ENCODE measurements at regions not wholly inside any gene's neighbourhood (a gene's known extent, or its start where the extent isn't known, plus 50 kb on each side); places are given as distances from the start of the nearest gene placed in this dataset.
"Not testable (repeated sequence)": the region's sequence is repeated elsewhere in the genome, so short reads cannot be mapped to it uniquely, and the experiment has no call there.

GRCh38 chr14:38973083-38973700, 129.8 kb downstream of the SEC23A start:
- DNase-seq (ENCODE audit: extremely low read depth in 1 of 2, low read depth in 1 of 2), result no peak

GRCh38 chr14:38972511-38972910, 130.5 kb downstream of the SEC23A start:
- DNase-seq (ENCODE audit: extremely low read depth in 1 of 2, low read depth in 1 of 2), result no peak

- no peak for DNase-seq (ENCODE audit: extremely low read depth in 1 of 2, low read depth in 1 of 2)
These were observed 131.6 kb downstream of the SEC23A start for GRCh38 chr14:38971258-38971921.

GRCh38 chr14:38964630-38965029, 138.4 kb downstream of the SEC23A start:
- no peak for DNase-seq (ENCODE audit: extremely low read depth in 1 of 2, low read depth in 1 of 2)

- DNase-seq (ENCODE audit: extremely low read depth in 1 of 2, low read depth in 1 of 2), result no peak
These were observed 142.0 kb downstream of the SEC23A start for GRCh38 chr14:38960946-38961531.

- DNase-seq (ENCODE audit: extremely low read depth in 1 of 2, low read depth in 1 of 2), result no peak
These were observed 144.0 kb downstream of the SEC23A start for GRCh38 chr14:38959021-38959420.

GRCh38 chr14:38958589-38958988, 144.4 kb downstream of the SEC23A start:
- no peak for DNase-seq (ENCODE audit: extremely low read depth in 1 of 2, low read depth in 1 of 2)

GRCh38 chr14:38951451-38951850, 151.6 kb downstream of the SEC23A start:
- DNase-seq (ENCODE audit: extremely low read depth in 1 of 2, low read depth in 1 of 2), result no peak

- no peak for DNase-seq (ENCODE audit: extremely low read depth in 1 of 2, low read depth in 1 of 2)
These were observed 152.4 kb downstream of the SEC23A start for GRCh38 chr14:38950676-38951075.

- no peak for DNase-seq (ENCODE audit: extremely low read depth in 1 of 2, low read depth in 1 of 2)
These were observed 154.5 kb downstream of the SEC23A start for GRCh38 chr14:38948576-38948975.

- DNase-seq (ENCODE audit: extremely low read depth in 1 of 2, low read depth in 1 of 2), result no peak
These were observed 154.9 kb downstream of the SEC23A start for GRCh38 chr14:38948171-38948570.

- no peak for DNase-seq (ENCODE audit: extremely low read depth in 1 of 2, low read depth in 1 of 2)
These were observed 155.7 kb downstream of the SEC23A start for GRCh38 chr14:38947343-38947742.

GRCh38 chr14:38944691-38945090, 158.3 kb downstream of the SEC23A start:
- no peak for DNase-seq (ENCODE audit: extremely low read depth in 1 of 2, low read depth in 1 of 2)

GRCh38 chr14:38941488-38941887, 161.5 kb downstream of the SEC23A start:
- no peak for DNase-seq (ENCODE audit: extremely low read depth in 1 of 2, low read depth in 1 of 2)

- DNase-seq (ENCODE audit: extremely low read depth in 1 of 2, low read depth in 1 of 2), result not testable (repeated sequence)
These were observed 170.4 kb downstream of the SEC23A start for GRCh38 chr14:38932653-38933000.

- DNase-seq (ENCODE audit: extremely low read depth in 1 of 2, low read depth in 1 of 2), result no peak
These were observed 170.9 kb downstream of the SEC23A start for GRCh38 chr14:38931969-38932652.

GRCh38 chr14:38930898-38931297, 172.1 kb downstream of the SEC23A start:
- no peak for DNase-seq (ENCODE audit: extremely low read depth in 1 of 2, low read depth in 1 of 2)

- DNase-seq (ENCODE audit: extremely low read depth in 1 of 2, low read depth in 1 of 2), result no peak
These were observed 173.0 kb downstream of the SEC23A start for GRCh38 chr14:38930022-38930421.

- no peak for DNase-seq (ENCODE audit: extremely low read depth in 1 of 2, low read depth in 1 of 2)
These were observed 173.6 kb downstream of the SEC23A start for GRCh38 chr14:38929416-38929815.

GRCh38 chr14:38921893-38922292, 181.1 kb downstream of the SEC23A start:
- DNase-seq (ENCODE audit: extremely low read depth in 1 of 2, low read depth in 1 of 2), result not testable (repeated sequence)

GRCh38 chr14:38915125-38915524, 187.9 kb downstream of the SEC23A start:
- no peak for DNase-seq (ENCODE audit: extremely low read depth in 1 of 2, low read depth in 1 of 2)

- no peak for DNase-seq (ENCODE audit: extremely low read depth in 1 of 2, low read depth in 1 of 2)
These were observed 192.9 kb downstream of the SEC23A start for GRCh38 chr14:38910092-38910491.
